Stimulated activated CD4-positive, alpha-beta T cell treated with anti-CD3 and anti-CD28 coated beads, Interleukin-12 subunit alpha, Interleukin-12 subunit beta, amount 100 ng/mL, for 24 hours (primary cell): ENCODE measurements at regions not wholly inside any gene's neighbourhood (a gene's known extent, or its start where the extent isn't known, plus 50 kb on each side); places are given as distances from the start of the nearest gene placed in this dataset.
"Not testable (repeated sequence)": the region's sequence is repeated elsewhere in the genome, so short reads cannot be mapped to it uniquely, and the experiment has no call there.

ENCODE experiments used
- DNase-seq, 2 experiments: peaks; one replicate each; pipeline ENCODE4 v3.0.0-alpha.2; 2020; ENCODE audit warnings: low read depth in 2 of 2

DNA sequence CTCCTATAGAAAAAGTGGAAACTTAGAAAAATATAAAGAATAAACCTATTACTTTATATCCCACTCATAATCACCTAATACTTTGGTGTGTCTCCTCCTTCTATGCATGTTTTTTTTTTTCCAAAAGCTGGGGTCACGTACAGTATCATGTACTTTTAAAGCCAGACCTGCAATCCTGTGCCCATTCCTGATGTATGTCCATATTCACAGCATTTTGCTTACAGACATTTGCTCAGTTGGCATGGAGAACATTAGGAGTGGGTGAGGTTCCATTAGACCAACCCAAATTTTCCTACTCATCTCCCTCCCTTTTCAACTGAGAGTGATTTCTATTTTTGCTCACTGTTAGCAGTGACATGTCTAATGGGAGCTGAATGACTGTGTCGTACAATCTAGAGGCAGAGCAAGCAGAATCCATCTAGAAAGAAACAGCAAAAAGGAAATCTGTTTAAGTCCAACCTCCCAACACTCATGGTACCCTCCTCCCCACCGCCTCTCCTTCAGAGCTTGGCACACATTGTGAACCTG, 195.6 kb upstream of the KLF3 start:
- DNase-seq = no peak

DNA sequence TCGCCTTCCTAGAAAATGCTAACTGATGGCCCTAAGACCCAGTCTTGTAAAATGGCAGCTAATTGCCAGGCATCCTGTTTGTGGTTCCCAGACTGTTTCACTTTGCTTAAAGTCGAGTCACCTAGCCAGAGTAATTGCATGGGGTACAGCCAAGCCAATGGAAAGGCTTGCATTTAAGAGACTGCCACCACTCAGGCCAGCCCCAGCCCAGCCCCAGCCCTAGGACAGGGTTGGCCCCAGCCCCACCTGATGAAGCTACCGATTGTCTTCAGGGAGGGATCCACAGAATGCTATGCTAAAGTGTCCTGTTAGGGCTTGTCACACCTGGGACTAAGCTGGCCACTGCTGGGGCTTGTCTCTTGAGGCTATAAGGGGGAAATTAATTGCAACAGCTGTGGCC, 194.6 kb upstream of the KLF3 start:
- DNase-seq = no peak

DNA sequence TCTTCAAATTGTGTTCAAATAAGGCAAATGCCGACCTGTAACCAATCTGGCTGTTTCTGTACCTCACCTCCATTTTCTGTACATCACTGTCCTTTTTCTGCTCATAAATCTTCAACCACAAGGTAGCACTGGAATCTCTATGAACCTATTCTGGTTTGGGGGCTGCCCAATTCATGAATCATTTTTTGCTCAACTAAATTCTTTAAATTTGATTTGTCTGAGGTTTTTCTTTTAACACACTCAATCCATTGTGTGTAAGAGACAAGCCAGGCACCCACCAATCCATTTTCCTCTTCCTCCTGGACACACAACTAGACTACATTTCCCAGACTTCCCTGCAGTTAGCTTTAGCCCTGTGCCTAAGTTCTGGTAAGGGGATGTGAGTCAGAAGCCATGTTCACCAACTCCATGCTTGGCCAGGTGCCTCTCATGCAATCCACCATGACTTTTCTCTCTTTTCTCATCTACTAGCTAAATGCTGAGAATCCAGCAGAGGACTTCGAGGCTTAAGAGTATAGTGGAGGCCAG, 193.2 kb upstream of the KLF3 start:
- DNase-seq = no peak

DNA sequence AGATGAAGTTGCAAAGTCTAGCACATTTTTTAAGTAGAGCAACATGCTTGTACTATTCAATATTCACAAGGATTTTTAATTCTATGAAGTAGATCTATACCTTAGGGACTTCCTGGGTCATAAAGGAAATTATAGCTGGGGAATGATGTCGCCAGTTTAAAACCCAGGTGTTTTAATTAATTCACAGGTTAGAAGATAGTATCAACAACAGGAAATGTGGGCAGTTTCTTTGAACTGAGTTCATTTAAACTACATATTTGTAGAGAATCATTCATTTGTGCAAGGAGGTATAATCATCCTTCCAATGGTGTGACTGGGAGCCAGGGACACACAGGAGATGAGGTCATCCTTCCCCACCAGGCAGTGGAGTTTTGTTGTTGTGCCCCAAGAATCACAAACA, 181.3 kb upstream of the KLF3 start:
- no peak for DNase-seq

DNA sequence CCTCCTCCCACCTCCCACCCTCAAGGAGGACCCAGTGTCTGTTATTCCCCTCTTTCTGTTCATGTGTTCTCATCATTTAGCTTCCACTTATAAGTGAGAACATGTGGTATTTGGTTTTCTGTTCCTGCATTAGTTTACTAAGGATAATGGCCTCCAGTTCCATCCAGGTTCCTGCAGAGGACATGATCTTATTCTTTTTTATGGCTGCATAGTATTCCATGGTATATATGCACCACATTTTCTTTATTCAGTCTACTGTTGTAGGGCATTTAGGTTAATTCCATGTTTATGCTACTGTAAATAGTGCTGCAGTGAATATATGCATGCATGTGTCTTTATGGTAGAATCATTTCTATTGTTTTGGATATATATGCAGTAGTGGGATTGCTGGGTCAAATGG, 180.4 kb upstream of the KLF3 start:
- not testable (repeated sequence) for DNase-seq

DNA sequence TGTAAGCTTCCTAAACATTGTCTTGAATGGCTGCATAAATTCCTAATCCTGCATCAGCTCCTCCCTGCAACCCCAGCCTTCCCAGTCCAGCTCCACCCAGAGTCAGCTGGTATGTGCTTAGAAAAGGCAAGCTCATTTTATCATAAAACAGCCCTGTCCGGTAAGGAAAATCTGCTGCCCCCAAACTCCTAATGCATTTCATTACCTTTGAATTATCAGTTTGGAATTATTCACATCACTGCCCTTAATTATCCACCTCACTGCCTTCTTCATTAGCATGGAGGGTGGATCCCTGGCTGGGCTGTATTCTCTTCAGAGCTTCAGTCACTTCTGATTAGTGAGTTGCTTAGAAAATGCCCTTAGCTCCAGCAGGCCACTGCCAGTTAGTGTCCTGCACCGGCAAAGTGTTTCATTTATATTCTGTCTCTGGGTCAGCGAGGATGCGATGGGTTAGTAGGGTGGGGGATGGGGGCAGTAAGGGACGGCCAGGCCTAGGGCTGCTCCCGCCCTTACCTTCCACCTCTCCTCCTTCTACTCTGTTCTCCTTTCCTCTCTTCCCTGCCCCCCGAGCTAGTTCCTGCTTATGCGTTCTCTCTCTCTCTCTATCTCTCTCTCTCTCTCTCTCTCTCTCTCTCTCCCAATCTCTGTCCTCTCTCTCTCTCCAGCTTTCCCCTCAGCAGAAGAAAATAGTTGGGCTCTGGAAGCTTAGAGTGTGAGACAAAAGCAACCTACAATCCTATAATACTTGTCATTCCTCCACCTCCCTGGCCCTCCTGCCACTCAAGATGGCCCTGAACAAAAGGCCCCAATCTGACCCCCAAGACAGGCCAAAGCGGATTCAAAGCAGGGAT, 174.8 kb upstream of the KLF3 start:
- DNase-seq = no peak

DNA sequence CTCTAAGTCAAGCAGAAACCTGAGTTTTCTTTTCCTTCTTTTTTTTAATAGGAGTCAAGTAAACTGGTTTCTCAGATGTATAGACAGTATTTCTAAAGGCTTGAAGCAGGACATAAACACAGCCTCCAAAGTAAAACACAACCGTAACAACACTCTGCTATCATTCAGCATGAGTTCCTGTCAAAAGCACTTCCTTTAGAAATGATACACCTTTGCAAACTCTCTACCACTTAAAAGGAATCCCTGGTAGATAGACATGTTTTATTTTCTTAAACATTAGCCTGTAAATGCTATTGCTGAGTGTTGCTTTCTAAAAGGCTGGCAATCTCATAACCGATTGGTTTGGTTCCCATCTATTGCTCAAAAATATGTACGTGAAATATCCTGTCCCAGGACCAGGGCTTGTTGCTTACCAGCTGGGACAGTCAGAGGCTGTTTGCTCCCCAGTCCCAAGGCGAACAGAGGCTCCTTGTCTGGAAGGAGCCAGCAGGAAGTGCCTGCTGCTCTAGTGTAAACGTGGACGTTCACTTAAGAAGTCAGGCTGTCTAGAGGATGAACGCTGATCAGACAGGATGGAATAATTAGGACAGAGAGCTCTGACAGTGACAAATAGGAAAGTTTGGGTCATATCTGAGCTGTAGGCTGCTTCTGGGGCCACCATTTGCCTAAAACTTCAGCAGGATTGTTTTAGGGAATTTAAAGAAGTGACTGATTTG, 173.9 kb upstream of the KLF3 start:
- peak in 1 of 2 experiments; percentile 10 for DNase-seq

DNA sequence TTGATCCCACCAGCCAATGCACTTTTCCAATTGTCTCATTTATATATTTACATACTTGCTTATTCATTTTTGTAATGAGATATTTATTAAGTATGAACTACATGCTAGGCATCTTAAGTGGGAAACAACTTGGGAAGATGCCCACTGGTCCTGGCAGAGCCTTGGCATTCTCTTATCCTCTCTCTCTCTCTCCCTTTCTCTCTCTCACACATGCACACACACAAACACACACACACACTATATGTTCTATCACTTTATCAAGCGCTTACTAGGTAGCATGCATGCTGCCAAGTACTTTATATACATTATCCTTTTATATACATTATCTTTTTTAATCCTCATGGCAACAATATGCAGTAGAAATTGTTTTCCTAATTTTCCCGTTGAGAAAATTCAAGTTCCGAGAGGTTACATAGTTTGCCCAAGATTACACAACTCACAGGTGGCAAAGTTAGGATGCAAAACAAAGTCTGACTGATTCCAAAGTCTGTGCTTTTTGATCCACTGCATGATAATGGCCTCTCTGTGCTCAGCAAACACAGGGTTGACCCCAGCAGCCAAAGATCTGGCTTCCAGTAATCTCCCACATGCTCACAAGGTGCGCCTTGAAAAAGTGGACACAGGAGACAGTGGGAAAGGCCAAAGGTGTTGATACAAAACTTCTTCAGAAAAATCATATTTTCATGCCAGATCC, 173.1 kb upstream of the KLF3 start:
- no peak for DNase-seq

DNA sequence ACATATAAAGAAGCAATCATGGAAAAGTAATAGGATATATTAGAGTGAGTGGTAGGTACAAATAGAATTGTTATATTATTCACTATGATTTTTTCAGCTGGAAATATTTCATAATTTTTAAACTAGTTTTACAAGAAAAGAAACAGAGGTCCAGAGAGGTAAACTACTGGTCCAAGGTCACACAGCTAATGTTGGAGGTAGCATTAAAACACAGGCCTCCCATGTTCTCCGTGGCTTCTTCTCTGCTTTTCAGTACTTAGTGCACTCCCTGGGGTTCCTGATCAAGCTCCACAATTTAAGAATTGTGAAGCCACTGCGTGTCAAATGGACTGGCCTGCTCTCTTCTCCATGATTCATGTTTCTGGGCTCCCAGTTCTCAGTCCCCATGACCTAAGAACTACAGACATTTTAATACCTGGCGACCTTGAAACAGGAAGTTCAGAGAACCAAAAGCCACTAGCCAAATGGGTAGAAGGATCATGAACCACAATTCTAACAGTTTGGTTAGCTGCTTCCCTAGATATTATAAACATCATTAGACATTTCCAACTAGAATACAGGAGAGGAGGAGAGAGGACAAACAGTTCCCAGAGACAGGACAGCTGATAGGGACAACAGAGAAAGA, 172.0 kb upstream of the KLF3 start:
- no peak for DNase-seq

DNA sequence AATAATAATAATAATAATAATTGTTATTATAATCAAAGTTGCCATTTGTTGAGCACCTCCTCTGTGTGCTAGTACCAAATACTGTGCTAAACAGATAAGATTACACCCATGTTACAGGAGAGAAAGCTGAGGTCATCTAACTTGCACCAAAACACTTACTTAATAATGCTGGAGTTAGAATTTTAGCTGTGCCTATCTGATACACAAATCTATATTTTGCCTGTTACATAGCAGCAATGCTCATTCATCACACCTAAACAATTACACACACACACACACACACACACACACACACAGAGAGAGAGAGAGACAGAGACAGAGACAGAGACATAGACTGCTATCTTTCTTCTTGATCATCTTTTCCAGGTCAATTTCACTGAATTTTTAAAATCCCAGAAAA, 170.9 kb upstream of the KLF3 start:
- no peak for DNase-seq

DNA sequence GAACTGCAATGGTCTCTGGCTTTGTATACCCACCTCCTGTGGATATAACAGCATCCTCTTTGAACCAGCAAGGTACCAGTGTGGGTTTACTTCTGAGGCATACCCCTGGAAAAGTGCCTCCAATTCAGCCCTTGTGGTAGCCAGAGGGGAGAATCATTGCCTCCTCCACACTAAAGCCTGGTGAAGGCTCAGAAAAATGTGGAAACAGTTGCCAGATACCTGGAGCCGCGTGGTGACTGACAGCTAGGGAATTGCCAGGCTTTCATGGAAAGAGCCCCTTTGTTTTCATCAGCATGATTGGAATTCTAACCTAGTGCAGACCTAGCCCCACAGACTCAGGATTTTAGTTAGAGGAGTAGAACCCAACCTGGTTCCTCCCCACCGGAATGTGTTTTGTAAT, 168.6 kb upstream of the KLF3 start:
- no peak for DNase-seq

DNA sequence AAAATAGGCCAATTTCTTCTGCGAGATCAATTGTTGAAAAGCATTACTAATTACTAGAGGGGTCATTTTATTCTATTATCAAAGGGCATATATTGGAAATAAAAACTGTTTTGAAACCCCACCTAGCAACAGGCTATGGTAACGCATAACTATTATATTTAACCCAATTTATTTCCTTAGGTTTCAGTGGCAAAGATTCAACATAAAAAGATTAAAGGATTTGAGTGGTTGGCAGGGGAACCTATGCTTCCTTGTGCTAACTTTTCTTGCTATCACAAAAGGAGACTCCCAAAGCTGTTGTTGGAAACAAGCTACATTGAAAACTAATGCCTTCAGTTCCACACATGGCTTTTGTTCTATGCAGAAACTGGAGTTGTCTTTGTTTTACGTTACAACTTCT, 166.9 kb upstream of the KLF3 start:
- no peak for DNase-seq

DNA sequence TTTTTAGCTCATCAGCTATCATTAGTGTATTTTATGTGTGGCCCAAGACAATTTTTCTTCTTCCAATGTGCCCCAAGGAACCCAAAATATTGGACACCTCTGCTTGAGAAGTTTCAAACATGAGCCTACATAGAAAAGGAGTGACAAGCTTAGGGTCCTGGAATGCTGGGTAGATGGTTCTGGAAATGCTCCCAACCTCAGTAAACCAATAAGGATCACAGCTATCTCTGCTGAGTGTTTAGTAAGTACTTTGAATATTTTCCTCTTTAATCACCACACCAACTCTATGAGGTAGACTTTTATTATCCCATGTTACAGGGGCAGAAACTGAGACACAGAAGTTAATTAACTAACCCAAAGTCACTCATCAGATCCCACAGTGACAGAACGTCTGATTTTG, 164.9 kb upstream of the KLF3 start:
- no peak for DNase-seq

DNA sequence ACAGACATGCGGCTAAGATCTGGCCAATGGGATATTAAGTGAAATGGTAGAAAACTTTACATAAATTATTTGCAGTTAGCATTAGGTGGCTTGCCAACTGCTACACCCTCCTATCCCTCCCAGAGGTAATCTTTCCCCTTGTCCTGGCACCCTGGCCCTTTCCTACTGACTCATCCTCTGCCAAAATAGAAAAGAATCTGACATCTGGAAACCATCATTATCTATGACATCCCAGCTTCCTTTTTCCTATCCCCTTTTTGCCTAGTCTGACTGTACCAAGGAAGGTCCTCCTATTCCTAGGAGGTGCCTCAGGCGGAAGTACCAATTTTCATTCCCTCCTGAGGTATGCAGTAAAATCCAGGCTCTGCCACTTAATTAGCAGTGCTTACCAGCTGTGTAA, 163.6 kb upstream of the KLF3 start:
- DNase-seq = no peak

DNA sequence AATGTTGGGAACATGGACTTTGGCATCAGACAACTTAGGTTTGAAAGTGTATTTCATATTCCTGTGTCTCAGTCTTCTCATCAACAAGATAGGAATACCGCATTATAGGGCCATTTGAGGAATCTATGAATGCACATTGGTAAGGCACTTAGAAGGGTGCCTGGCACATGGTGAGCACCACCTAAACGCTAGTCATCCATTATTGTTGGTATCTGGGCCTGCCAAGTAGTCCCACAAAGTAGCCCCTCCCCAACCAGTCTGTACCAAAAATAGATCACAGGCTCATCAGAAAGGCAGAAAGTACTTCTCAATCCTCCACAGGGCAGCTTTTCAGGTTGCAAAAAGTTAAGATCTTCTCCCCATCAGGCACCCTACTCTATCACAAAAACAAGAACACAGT, 162.3 kb upstream of the KLF3 start:
- no peak for DNase-seq

DNA sequence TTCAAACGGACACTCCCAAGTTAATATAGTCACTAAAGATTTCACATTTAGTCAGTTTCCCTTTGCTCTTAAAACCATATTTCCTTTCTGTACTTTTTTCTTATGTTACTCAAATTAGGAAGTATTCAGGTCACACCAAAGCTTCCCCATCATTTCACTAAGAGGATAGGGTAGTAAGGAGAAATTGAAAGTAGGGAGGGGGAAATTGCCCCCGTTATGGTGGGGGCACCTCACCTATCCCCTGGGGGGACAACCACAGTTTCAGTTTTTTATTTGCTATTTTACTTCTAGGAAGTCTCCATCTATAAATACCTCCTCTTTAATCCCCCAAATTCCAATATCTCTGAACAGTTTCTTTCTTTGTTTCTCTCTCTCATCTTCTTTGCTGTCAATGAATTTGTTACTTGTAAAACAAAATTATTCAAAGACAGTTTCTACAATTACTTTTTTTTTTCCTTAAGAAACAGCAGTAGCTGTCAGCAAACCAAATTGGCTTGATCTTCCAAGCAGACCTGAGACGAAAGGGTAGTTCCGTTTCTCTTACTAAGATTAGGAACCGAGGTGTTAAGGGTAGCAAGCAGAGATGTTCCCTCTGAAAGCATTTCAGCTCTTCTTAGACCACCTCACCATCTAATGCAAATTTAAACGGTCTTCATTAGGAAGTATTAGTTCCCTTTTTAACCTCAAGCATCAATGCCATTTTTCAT, 160.2 kb upstream of the KLF3 start:
- DNase-seq = no peak

DNA sequence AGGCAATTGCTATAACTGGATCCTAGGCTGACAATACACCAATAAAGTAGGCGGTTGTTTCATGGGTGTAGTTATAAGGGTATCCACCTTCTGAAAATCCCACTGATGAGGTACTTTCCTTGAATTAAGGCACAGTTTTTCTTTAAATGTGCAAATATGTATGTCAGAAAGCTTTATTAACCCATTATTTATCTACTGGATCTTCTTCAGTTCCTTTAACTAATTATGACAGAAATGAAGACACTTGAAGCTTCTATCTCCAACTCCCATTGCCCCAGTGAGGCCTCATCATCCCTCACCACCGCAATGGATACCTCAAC, 159.6 kb upstream of the KLF3 start:
- DNase-seq = no peak

DNA sequence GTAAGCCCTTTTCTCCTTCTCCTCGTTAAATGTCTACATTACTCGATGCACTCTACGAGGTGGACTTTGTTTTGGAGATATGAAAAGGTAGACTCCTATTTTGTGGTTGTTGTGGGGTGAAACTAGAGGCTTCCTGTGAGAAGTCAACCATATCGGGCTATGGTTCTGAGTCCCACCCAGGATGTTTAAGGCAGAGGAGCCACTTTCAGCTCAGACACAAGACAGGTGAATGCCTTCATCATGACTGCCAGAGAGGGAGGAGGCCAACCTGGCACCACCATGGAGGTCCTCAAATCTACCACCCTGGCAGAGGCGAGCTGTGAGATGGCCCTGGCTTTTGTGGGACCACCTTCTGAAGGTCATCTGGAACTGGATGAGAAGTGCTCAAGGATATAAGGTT, 154.4 kb upstream of the KLF3 start:
- no peak for DNase-seq

DNA sequence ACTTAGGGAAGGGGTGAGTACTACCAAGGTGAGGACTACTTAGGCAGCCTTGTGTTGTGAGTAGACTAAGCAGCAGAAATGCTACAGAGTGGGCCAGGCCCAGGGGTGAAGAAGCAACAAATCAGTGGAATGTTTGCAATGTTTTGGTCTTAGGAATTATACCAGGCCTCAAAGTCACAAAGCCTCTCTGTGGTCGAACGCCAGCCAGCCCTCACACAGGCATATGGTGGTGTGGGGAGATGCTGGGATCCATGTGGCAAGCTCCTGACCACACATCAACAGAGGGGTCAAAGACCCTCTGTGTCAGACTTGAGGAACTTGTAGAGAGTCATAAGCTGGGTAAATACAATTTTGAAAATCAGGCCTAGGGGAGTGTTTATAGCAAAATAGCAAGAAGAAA, 153.8 kb upstream of the KLF3 start:
- DNase-seq = no peak

DNA sequence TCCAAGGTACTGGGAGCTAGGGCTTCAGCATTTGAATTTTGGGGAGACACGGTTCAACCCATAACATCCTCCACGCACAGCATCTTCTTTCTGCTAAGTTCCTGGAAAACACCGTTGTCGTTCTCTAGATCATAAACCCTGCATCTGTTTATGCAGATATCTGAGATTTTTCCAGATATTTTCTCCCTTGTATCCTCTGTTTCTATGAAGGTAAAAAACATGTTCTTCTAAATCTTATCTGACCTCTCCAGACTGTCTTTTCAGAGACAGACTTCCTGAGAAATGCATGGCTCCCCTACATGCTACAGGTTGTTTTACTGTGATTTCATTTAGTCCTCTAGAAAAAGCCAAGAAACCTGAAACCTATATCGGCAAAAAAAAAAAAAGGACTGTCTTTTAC, 152.3 kb upstream of the KLF3 start:
- no peak for DNase-seq

DNA sequence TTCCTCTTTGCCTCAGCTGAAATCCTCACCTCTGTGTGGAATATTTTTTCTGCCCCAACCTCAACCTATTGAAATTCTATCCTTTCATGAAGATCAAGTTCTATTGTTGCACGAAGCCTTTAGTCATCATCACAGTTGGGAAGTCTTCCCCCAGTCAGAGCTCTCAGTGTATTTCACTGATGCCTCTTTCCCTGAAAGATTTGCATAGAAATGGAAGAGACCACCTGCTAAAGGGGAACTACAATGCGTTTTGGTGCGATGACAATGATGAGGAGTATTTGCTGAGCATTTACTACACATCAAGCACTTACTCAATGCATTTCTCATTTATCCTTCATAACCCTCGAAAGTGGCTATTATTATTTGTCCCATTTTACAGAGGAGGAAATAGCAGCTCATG, 151.2 kb upstream of the KLF3 start:
- DNase-seq = no peak
